ENCODE measurements at regions not wholly inside any gene's neighbourhood (a gene's known extent, or its start where the extent isn't known, plus 50 kb on each side); places are given as distances from the start of the nearest gene placed in this dataset.

DNA sequence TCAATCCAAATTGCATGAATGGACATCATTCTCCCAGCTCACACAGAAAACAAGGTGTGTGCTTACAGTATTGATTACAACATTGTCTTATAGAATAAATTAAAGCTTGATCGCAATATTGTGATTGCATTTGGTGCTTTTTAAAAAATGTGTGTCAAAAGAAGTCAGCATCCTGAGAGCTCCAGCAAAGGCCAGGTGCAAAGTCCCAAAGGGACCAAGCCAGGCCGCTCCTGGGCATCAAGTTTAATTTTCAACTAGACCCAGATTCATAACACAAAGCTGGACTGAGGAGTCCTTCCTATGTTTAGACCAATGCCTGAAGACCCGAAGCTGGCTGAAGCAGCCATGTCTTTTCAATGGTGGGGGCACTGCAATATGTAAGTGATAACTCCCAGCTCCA, 295.6 kb downstream of the IRX2 start:
- ChIA-PET CTCF (ENCODE audit: partially characterized antibody) (interaction anchor here (1.2 to 1.8 kb wide), 3 partner anchors 9 to 44 kb away, joined by 3 to 7 read pairs (median 6); no protein-coding TSS in a partner anchor), POLR2A (ENCODE audit: partially characterized antibody) (no interaction called here)

More for the DNA sequence above, 295.6 kb downstream of the IRX2 start:
- Histone ChIP-seq H3K79me2 (ENCODE audit: control insufficient read depth in 1 of 2, insufficient read depth in 2 of 2, low read length in 2 of 2) (no peaks in the 10 kb centered on the region), H2AFZ (ENCODE audit: low read length) (no peak overlapping the region), H2AK5ac (ENCODE audit: low read depth, low read length) (no peak overlapping the region), H3K9ac (replicated peaks in 1 of 4; ENCODE audit: extremely low read depth in 1 of 4, low read depth in 3 of 4, low read length in 3 of 4) (no peak overlapping the region), H2BK15ac (ENCODE audit: low read length) (no peak overlapping the region), H3K79me1 (ENCODE audit: low read depth, low read length) (no peaks in the 10 kb centered on the region), H2BK20ac (ENCODE audit: low read length) (no peak overlapping the region), H3K4me2 (ENCODE audit: insufficient read depth in 1 of 2, low read depth in 2 of 2, low read length in 2 of 2) (no peak overlapping the region), H3K23me2 (ENCODE audit: low read depth, low read length) (peaks cover 7% of the 10 kb centered on the region; the same call in 1 of the 2 replicates), H2BK5ac (ENCODE audit: low read depth, low read length) (no peak overlapping the region), H2BK12ac (ENCODE audit: low read depth, low read length) (no peak overlapping the region), H3K36me3 (ENCODE audit: control insufficient read depth in 2 of 4, insufficient read depth in 4 of 4, low read length in 3 of 4) (no peaks in the 10 kb centered on the region), H3K14ac (ENCODE audit: insufficient read length) (no peak overlapping the region), H4K5ac (ENCODE audit: insufficient read length, low read depth, low read length) (no peak overlapping the region), H3K9me3 (ENCODE audit: insufficient read depth in 2 of 2, low read depth in 1 of 2, low read length in 1 of 2) (no peaks in the 10 kb centered on the region), H3K4me1 (replicated peaks in 1 of 4; ENCODE audit: control insufficient read depth in 3 of 4, insufficient read depth in 4 of 4, low read length in 3 of 4) (no peaks in the 10 kb centered on the region), H4K20me1 (replicated peaks in 1 of 2; ENCODE audit: control insufficient read depth in 1 of 2, insufficient read depth in 2 of 2, low read length in 2 of 2) (peaks cover 0 to 3% of the 10 kb centered on the region in 2 experiments), H3K27me3 (replicated peaks in 1 of 4; ENCODE audit: control insufficient read depth in 3 of 4, extremely low read depth in 1 of 4, insufficient read depth in 3 of 4, low read length in 3 of 4) (no peaks in the 10 kb centered on the region), H3K4ac (replicated peaks; ENCODE audit: insufficient read length, low read depth, low read length) (no peak overlapping the region), H3K4me3 (ENCODE audit: extremely low read depth in 1 of 4, insufficient read depth in 2 of 4, low read depth in 3 of 4, low read length in 4 of 4) (no peak overlapping the region), H3K56ac (replicated peaks; ENCODE audit: insufficient read length, low read depth, low read length) (no peak overlapping the region), H3K23ac (ENCODE audit: insufficient read length) (no peak overlapping the region), H4K8ac (ENCODE audit: extremely low read depth, insufficient read depth, low read length) (no peak overlapping the region), H3K18ac (ENCODE audit: extremely low read depth, low read length) (no peak overlapping the region), H4K91ac (replicated peaks; ENCODE audit: insufficient read length, low read length) (no peak overlapping the region), H2BK120ac (replicated peaks; ENCODE audit: low read depth, low read length) (no peak overlapping the region), H3K27ac (ENCODE audit: low read depth, low read length) (no peak overlapping the region)
- FAIRE-seq = no peak
- TF ChIP-seq RNF2 (IDR thresholded peaks at IDR 0.05; ENCODE audit: borderline replicate concordance, low read depth, low read length, missing control alignments, poor library complexity, severe bottlenecking) (no peak), E2F6 (IDR thresholded peaks at IDR 0.05) (no peak), PHF8 (conservative IDR thresholded peaks at IDR 0.05; ENCODE audit: low read depth, low read length) (no peak), MAFK (IDR thresholded peaks at IDR 0.05; ENCODE audit: low read depth, low read length) (no peak), GTF2F1 (IDR thresholded peaks at IDR 0.05; ENCODE audit: borderline replicate concordance, low read depth, low read length) (no peak), SIRT6 (IDR thresholded peaks at IDR 0.05; ENCODE audit: low read length) (no peak), SUZ12 (IDR thresholded peaks at IDR 0.05; ENCODE audit: low read length) (no peak), SRF (IDR thresholded peaks at IDR 0.05; ENCODE audit: low read depth, low read length) (no peak), CBX5 (IDR thresholded peaks at IDR 0.05; ENCODE audit: low read depth, low read length) (no peak)
- TF ChIP-seq, protein P1, sequence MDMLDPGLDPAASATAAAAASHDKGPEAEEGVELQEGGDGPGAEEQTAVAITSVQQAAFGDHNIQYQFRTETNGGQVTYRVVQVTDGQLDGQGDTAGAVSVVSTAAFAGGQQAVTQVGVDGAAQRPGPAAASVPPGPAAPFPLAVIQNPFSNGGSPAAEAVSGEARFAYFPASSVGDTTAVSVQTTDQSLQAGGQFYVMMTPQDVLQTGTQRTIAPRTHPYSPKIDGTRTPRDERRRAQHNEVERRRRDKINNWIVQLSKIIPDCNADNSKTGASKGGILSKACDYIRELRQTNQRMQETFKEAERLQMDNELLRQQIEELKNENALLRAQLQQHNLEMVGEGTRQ (IDR thresholded peaks at IDR 0.05; ENCODE audit: low read length) = no peak
- no peak for DNase-seq (ENCODE audit: low read depth in 1 of 2, low spot score in 2 of 2)
- WGBS, 2 experiments (ENCODE audit: extremely low coverage in 1 of 2, insufficient coverage in 1 of 2, insufficient read length in 1 of 2, insufficient replicate concordance in 2 of 2, low coverage in 1 of 2, low lambda C conversion rate in 2 of 2, missing lambda C conversion rate in 1 of 2) = 96% methylated on average over 3 of the region's 3 CpGs; no CpG with 5 or more reads in 1 of the 2 experiments

All from H1 (cell line).